Smooth muscle cell (in vitro differentiated cells): ENCODE measurements at regions not wholly inside any gene's neighbourhood (a gene's known extent, or its start where the extent isn't known, plus 50 kb on each side); places are given as distances from the start of the nearest gene placed in this dataset.

Experiments
- DNase-seq: peaks from one replicate; lab custom pipeline; 2025; ENCODE audit not compliant: unreplicated experiment; lab: John Stamatoyannopoulos, UW
- H2AFZ ChIP-seq: fragments of 200-600 bp; sonication (generic); 2 replicates; pipeline ENCODE4 v1.6.0; 2016; ENCODE audit warnings: antibody characterized with exemption, low read depth, mild to moderate bottlenecking
- H3F3A ChIP-seq: fragments of 200-600 bp; sonication (generic); 2 replicates; pipeline ENCODE4 v1.6.0; 2017; ENCODE audit warnings: antibody characterized with exemption, low read depth
- H3K27ac ChIP-seq: fragments of 200-600 bp; sonication (generic); 2 replicates; pipeline ENCODE4 v1.5.1; 2016; ENCODE audit warnings: low read depth, mild to moderate bottlenecking
- H3K27me3 ChIP-seq: fragments of 200-600 bp; sonication (generic); 2 replicates; pipeline ENCODE4 v1.6.1; 2016; ENCODE audit warnings: low read depth, mild to moderate bottlenecking
- H3K36me3 ChIP-seq: fragments of 200-600 bp; sonication (generic); 2 replicates; pipeline ENCODE4 v1.5.1; 2016; ENCODE audit warnings: low read depth
- H3K4me1 ChIP-seq: fragments of 200-600 bp; sonication (generic); 2 replicates; pipeline ENCODE4 v1.5.1; 2016; ENCODE audit warnings: low read depth
- H3K4me2 ChIP-seq: fragments of 200-600 bp; sonication (generic); 2 replicates; pipeline ENCODE4 v1.6.0; 2016; ENCODE audit warnings: mild to moderate bottlenecking
- H3K4me3 ChIP-seq: fragments of 200-600 bp; sonication (generic); 2 replicates; pipeline ENCODE4 v1.5.1; 2016; ENCODE audit warnings: mild to moderate bottlenecking
- H3K79me2 ChIP-seq: fragments of 200-600 bp; sonication (generic); 2 replicates; pipeline ENCODE4 v1.6.0; 2016; ENCODE audit warnings: low read depth, mild to moderate bottlenecking
- H3K9ac ChIP-seq: fragments of 200-600 bp; sonication (generic); 2 replicates; pipeline ENCODE4 v1.6.0; 2016; ENCODE audit warnings: low read depth
- H3K9me3 ChIP-seq: fragments of 200-600 bp; sonication (generic); replicated peaks from 2 replicates; pipeline ENCODE4 v1.5.1; 2016; ENCODE audit warnings: low read depth
- H4K20me1 ChIP-seq: fragments of 200-600 bp; sonication (generic); 2 replicates; pipeline ENCODE4 v1.6.0; 2016; ENCODE audit warnings: low read depth
- CTCF ChIP-seq: fragments of 200-600 bp; sonication (generic); IDR thresholded peaks from 2 replicates; pipeline ENCODE4 v1.5.1; 2017; ENCODE audit warnings: borderline replicate concordance, mild to moderate bottlenecking, antibody characterized with exemption; ENCODE audit not compliant: insufficient read depth, poor library complexity, severe bottlenecking
- WGBS: methylation state at CpG from one replicate; pipeline ENCODE4 v1.1.7; 2016; ENCODE audit warnings: low lambda C conversion rate; 5-methylcytosine and 5-hydroxymethylcytosine counted together

GRCh38 chr13:80450386-80450785 lies 109.5 kb upstream of the SPRY2 start:
- no peak overlapping the region for H3K4me2 ChIP-seq
- H3K27ac ChIP-seq: no peak overlapping the region
- H4K20me1 ChIP-seq: no peaks in the 10 kb centered on the region
- H3K4me3 ChIP-seq: no peak overlapping the region
- H3K36me3 ChIP-seq: no peaks in the 10 kb centered on the region
- H3K4me1 ChIP-seq: no peaks in the 10 kb centered on the region
- H3K9ac ChIP-seq: no peak overlapping the region
- H3K9me3 ChIP-seq: no peaks in the 10 kb centered on the region
- no peaks in the 10 kb centered on the region for H3K79me2 ChIP-seq
- no peaks in the 10 kb centered on the region for H3F3A ChIP-seq
- no peak overlapping the region for H2AFZ ChIP-seq
- TF ChIP-seq CTCF: no peak
- no peaks in the 10 kb centered on the region for H3K27me3 ChIP-seq
- no peak for DNase-seq

- H3K4me3 ChIP-seq: no peak overlapping the region
- WGBS: 98% methylated on average over 2 of the region's 2 CpGs
- no peak overlapping the region for H3K4me2 ChIP-seq
Measured at GRCh38 chr13:80448725-80449124, 107.8 kb upstream of the SPRY2 start.

GRCh38 chr13:80447747-80448146 lies 106.8 kb upstream of the SPRY2 start:
- Histone ChIP-seq H3K27ac (no peak overlapping the region), H3K4me1 (no peaks in the 10 kb centered on the region), H3K9me3 (no peaks in the 10 kb centered on the region), H3K79me2 (no peaks in the 10 kb centered on the region), H2AFZ (no peak overlapping the region), H3K4me3 (no peak overlapping the region), H3K27me3 (no peaks in the 10 kb centered on the region), H3K9ac (no peak overlapping the region), H3F3A (no peaks in the 10 kb centered on the region), H3K36me3 (no peaks in the 10 kb centered on the region), H4K20me1 (no peaks in the 10 kb centered on the region), H3K4me2 (no peak overlapping the region)
- TF ChIP-seq CTCF: no peak
- no peak for DNase-seq
- 63% methylated on average over 2 of the region's 2 CpGs for WGBS

More at GRCh38 chr13:80448725-80449124, 107.8 kb upstream of the SPRY2 start:
- Histone ChIP-seq H2AFZ (no peak overlapping the region), H3K9ac (no peak overlapping the region), H4K20me1 (no peaks in the 10 kb centered on the region), H3K9me3 (no peaks in the 10 kb centered on the region), H3K4me1 (no peaks in the 10 kb centered on the region), H3F3A (no peaks in the 10 kb centered on the region), H3K36me3 (no peaks in the 10 kb centered on the region), H3K27ac (no peak overlapping the region), H3K79me2 (no peaks in the 10 kb centered on the region), H3K27me3 (no peaks in the 10 kb centered on the region)
- DNase-seq: no peak
- TF ChIP-seq CTCF: no peak

GRCh38 chr13:80444240-80445015 lies 103.5 kb upstream of the SPRY2 start:
- H2AFZ ChIP-seq: no peak overlapping the region
- H3K9me3 ChIP-seq: no peaks in the 10 kb centered on the region
- no peaks in the 10 kb centered on the region for H4K20me1 ChIP-seq
- H3K9ac ChIP-seq: no peak overlapping the region
- H3K27ac ChIP-seq: no peak overlapping the region
- no peaks in the 10 kb centered on the region for H3K4me1 ChIP-seq
- no peaks in the 10 kb centered on the region for H3F3A ChIP-seq
- 90% methylated on average over 4 of the region's 4 CpGs for WGBS
- DNase-seq: no peak
- H3K27me3 ChIP-seq: no peaks in the 10 kb centered on the region
- H3K79me2 ChIP-seq: no peaks in the 10 kb centered on the region
- no peak for TF ChIP-seq CTCF
- no peak overlapping the region for H3K4me3 ChIP-seq
- H3K36me3 ChIP-seq: no peaks in the 10 kb centered on the region
- no peak overlapping the region for H3K4me2 ChIP-seq
